ENCODE measurements at regions not wholly inside any gene's neighbourhood (a gene's known extent, or its start where the extent isn't known, plus 50 kb on each side); places are given as distances from the start of the nearest gene placed in this dataset.
"Not testable (repeated sequence)": the region's sequence is repeated elsewhere in the genome, so short reads cannot be mapped to it uniquely, and the experiment has no call there.

DNA sequence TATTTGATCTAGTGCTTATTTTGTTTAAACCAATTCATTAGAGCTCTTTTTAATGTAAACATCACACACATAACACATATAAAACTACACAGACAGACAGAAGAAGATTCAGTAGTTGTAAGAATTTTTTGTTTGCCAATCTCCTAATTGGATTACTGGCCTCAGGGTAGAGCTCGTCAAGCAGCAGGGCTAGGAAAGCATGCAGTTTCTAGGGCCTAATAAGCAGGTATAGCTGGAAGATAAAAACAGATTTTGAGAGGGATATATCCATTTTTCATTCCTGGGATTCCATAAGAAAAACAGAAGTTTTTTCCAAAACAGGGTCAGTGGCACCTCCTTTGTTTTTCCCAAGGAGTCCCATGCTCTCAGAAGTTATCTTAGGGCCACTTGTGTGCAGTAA, 265.2 kb upstream of the SGO1 start:
- DNase-seq: no peak

- DNase-seq: no peak
Observed at GRCh38 chr3:20450611-20451010, 264.6 kb upstream of the SGO1 start.

DNA sequence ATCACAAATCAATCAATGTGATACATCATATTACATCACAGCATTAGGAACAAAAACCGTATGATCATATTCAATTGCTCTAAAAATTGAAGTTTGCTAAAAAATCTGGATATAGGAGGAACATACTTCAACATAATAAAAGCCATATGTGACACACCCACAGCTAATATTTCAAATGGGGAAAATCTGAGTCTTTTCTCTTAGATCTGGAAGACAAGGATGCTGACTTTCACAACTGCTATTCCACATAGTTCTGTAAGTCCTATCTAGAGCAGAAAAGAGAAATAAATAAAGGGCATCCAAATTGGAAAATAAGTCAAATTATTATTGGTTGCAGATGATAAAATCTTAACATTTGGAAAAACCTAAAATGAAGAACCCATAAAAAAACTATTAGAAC, 256.8 kb upstream of the SGO1 start:
- no peak for DNase-seq

GRCh38 chr3:20427268-20427667, 241.3 kb upstream of the SGO1 start:
- DNase-seq: not testable (repeated sequence)

GRCh38 chr3:20425138-20425537, 239.1 kb upstream of the SGO1 start:
- no peak for DNase-seq

DNA sequence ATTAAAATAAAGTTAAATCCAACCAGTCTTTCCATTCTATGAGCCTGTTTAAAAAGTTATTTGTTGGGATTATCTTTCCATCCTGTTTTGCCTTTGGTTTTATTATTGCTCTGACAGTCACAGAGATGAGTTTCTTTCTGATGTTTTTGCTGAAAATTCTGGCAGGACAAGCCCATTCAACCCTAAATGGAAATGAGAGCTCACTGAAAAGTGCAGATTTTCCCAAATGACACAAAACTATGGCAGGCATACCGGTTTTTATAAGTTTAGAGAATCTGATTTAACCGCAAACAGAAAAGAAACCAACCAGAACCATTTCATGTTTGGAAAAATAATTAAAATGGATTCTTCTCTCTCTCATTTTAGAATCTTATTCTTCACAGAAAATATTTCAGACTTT, 238.1 kb upstream of the SGO1 start:
- DNase-seq: no peak

- no peak for DNase-seq
Observed at GRCh38 chr3:20422391-20422790, 236.4 kb upstream of the SGO1 start.

- DNase-seq: no peak
Observed at GRCh38 chr3:20417388-20418108, 231.5 kb upstream of the SGO1 start.

DNA sequence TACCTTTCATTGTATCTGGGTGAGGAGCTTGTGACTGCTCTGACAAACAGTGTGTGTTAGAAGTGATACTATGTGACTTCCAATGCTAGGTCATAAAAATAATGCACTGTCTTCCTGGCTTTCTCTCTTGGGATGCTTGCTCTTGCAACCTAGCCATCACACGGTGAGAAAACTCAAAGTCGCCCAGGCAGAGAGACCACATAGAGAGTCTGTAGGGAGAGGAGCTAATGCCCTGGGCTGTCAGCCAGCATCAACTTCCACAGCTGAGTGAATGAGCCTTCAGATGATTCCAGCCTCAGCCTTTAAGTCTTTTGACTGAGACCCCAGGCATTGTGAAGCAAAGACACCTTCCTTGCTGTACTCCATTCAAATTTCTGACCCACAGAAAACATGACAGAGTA, 220.6 kb upstream of the SGO1 start:
- no peak for DNase-seq

GRCh38 chr3:20405744-20406143, 219.7 kb upstream of the SGO1 start:
- no peak for DNase-seq

- DNase-seq: no peak
Observed at GRCh38 chr3:20405231-20405630, 219.2 kb upstream of the SGO1 start.

DNA sequence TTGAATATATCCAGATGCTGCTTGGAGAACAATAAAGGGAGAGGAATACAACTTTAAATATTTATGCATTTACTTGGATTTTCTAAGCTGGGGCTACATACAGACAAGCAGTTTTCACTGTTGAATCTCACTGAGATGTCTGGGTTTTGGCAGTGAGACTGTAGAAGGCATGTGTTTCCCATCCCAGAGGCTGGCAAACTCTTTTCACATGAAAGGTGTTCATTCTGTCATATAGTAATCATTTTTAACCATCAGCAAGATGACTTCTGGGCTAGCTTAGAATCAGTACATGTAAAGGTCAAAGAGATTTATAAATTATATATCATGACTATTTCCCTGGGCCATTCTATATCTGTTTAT, 218.7 kb upstream of the SGO1 start:
- no peak for DNase-seq

DNA sequence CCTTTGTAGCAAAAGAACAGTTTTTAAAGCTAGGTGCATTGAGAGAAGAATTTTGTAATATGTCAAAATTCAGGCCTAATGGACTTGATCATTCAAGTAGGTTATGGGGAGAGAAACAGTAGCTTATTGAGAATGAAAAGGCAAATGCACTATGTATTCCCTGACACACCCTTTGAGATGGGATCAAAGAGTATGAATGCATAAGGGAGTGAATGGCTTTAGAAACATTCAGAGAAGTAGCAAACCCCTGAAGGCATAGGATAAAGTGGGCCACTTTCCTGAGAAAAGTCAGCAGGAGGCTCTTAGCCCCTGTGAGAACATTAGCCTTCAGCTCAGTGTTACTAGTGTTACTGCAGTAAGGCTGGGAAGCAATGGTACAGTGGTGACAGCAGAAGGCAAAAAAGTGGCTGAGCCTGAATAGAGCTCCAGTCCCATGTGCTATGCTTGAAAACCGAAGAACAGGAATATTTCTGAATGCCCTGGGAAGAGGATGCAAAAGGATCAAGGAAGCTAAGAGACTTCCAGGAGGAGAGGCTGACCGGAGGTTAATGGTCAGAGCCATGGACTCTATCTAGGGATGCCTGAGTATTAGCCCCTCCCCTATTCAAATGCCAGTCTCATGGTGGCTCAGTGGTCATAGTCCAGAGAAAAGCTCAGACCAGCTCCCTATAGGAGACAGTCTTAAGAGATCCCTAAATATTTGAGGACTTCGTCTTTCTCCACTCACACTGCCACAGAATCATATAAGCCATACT, 218.2 kb upstream of the SGO1 start:
- no peak for DNase-seq

- DNase-seq: no peak
Observed at GRCh38 chr3:20401253-20401652, 215.2 kb upstream of the SGO1 start.

- no peak for DNase-seq
Observed at GRCh38 chr3:20400686-20401085, 214.7 kb upstream of the SGO1 start.

DNA sequence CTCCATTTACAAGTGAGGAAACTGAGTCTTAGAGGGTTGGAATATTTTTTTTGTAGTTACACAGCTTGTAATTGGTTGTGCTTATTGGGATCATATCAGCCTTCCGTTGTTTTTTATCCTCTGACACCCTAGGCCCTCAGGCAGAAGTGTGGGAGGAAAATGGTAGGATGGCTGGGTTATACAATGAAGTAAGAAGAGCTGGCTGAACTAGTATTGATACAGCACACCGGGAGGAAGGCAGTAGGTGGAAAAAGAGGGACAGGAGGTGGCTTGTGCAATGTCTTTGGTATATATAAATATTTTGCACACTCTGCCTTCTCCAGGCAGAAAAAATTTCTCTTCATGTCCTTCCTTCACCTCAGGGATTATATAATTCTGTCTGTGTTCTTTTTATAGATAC, 214.3 kb upstream of the SGO1 start:
- no peak for DNase-seq

GRCh38 chr3:20396335-20396734, 210.3 kb upstream of the SGO1 start:
- DNase-seq: no peak

- DNase-seq: no peak
Observed at GRCh38 chr3:20395692-20396091, 209.7 kb upstream of the SGO1 start.

DNA sequence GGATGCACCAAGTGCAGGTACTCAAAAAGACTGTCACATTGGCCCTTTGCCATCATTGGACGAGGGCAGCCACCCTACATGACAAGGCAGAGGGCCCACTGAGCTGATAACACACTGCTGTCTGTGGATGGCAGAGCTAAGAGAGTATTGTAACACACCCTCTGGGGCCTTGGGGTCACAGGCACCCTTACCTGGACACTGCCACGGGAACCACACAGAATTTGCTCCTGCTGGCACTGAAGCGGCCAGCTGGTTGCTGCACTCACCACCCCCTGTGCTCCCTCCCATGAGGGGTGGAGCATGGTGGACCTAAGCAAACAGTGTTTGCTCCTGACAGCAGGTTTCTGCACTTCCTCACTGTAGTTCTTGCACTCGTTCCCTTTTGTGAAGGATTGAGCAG, 208.2 kb upstream of the SGO1 start:
- DNase-seq: no peak

DNA sequence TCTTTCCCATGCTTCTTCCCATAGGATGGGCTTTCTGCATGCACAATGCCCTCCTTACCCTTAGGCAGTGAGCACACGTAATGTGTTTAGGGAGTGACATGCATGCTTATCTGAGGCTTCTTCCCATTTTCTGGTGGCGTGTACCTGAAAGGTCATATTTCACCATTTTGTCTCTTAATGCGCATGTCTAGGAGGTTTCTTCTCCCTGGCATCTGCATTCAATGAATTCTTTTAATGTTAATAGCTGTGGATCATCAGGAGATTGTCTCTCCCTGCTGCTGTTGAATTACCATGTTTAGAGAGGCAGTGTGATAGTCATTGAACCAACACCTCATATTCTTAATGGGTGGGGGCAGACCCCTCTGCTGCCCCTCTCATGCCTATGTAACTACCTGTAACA, 205.6 kb upstream of the SGO1 start:
- no peak for DNase-seq

DNA sequence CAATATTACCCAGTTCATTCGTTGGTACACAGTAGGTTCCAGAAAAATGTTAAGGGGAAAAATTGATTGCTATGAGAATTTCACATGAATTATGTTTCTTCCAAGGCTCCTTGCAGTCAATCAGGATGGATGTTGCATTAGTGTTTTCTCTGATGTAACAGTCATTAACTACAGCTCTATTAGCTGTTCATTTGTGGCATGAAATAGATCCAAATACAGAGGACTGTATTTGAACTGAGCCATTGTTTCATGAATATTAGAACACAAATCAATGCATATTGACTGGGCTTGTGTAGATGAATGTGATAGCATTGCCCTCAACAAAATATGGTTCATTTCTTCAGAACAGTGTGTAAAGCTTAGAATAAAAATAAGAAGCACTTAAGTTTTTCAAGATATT, 203.0 kb upstream of the SGO1 start:
- DNase-seq: no peak

DNA sequence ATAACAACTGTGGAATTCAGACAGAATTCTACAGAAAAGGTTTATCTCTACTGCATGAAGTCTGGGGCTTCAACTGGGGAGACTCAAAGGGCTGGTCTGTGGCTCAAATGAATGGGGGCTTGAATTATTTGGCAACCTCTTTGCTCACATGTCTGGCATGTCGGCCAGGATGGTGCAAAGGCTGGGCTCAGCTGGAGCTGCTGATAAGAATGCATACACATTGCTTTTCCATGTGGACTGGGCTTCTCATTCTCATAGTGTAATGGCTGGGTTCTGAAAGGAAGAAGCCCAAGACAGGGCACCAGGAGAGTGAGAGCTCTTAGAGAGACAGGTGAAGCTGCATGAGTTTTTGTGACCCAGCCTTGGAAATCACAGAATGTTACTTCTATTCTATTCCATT, 194.3 kb upstream of the SGO1 start:
- DNase-seq: no peak

- no peak for DNase-seq
Observed at GRCh38 chr3:20378315-20378714, 192.3 kb upstream of the SGO1 start.

DNA sequence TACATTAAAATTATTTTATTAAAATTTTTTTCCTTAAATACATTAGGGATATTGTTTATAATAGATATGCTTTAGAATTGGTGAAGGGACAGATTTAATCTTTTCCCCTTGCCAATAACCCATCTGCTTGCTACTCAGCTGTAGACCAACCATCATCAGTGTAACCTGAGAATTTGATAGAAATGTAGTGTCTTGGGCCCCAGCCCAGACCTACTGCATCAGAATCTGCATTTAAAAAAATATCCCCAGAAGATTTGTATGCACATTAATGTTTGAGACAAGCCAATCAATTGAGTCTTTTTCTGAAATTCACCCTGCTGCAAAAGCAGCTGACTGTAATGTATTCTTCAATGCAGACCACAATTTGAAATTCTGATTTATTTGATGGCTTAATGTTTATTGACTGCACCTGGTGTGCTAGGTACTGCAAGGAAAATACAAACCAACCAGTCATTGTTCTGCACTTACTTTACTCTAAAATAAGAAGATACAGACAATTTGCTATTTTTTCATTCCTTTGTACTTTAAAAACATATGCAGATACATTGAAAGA, 190.7 kb upstream of the SGO1 start:
- no peak for DNase-seq

DNA sequence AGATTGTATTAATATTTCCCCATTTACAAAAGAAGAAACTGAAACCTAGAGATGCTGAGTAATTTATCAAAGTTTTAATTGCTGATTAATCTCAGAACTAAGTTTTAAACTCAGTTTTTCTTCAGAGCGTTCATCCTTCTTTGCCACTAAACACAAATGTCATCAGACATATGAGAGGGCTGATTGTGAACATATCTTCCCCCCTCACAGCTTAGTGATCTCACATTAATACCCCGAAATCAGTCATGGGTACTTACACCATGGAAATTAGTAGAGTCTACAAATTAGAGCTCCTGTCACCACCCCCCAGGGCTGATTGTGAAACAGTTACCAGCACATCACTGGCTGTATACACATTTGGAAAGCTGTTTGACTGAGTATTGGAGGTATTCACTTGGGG, 189.3 kb upstream of the SGO1 start:
- no peak for DNase-seq

Data from stimulated activated CD4-positive, alpha-beta T cell treated with anti-CD3 and anti-CD28 coated beads, Interleukin-4, amount 100 ng/mL, for 24 hours (primary cell).